ENCODE measurements at regions not wholly inside any gene's neighbourhood (a gene's known extent, or its start where the extent isn't known, plus 50 kb on each side); places are given as distances from the start of the nearest gene placed in this dataset.

DNA sequence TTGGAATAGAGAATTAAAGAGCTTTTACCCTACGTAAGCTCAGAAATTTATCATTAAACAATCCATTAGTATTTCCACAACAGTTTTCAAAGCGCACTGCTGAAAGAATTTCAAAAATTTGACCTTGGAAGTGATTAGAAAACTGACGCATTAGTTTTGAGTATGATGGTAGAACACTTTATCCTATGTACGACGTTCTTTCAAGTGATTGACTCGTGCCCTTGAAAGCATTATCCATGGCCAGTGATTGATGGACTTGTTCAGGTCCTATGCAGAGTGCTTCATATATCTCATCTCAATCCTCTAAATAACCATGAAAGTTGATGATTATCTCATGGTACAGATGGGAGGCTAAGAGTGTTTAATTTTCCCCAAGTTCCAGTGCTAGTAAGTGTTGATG is 697.2 kb downstream of the USP25 start:
- TF ChIP-seq, protein P1, sequence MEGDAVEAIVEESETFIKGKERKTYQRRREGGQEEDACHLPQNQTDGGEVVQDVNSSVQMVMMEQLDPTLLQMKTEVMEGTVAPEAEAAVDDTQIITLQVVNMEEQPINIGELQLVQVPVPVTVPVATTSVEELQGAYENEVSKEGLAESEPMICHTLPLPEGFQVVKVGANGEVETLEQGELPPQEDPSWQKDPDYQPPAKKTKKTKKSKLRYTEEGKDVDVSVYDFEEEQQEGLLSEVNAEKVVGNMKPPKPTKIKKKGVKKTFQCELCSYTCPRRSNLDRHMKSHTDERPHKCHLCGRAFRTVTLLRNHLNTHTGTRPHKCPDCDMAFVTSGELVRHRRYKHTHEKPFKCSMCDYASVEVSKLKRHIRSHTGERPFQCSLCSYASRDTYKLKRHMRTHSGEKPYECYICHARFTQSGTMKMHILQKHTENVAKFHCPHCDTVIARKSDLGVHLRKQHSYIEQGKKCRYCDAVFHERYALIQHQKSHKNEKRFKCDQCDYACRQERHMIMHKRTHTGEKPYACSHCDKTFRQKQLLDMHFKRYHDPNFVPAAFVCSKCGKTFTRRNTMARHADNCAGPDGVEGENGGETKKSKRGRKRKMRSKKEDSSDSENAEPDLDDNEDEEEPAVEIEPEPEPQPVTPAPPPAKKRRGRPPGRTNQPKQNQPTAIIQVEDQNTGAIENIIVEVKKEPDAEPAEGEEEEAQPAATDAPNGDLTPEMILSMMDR (IDR thresholded peaks at IDR 0.05; ENCODE audit: insufficient read depth, low read depth, low read length, missing control alignments) = no peak
- no peak for DNase-seq (ENCODE audit: low read depth)
- H3K4me3 ChIP-seq (ENCODE audit: low read depth, low read length) = no peak overlapping the region

DNA sequence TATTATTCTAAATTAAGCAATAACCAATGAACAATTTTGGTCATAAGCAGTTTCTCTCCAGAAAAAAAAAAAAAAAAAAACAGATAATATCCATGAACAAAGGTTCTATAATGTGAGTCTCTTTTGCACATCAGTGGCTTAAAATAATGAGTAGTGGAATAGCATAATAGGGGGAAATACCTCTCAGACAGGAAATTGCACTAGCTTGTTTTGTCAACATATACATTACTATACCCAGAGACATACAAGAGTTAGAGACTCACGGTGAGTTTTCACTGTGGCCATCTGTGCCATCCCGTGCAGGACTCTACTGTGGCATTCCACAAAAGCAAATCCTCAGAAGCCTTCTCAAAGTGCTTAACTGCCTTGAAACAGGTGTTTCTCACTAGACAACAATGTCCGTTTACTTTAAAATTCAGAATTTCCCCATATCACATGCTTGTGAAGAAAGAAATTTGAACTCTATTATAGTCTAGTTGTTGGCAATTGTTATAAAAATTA is 697.9 kb downstream of the USP25 start:
- DNase-seq (ENCODE audit: low read depth) = no peak
- H3K4me3 ChIP-seq (ENCODE audit: low read depth, low read length) = no peak overlapping the region
- TF ChIP-seq, protein P1 (IDR thresholded peaks at IDR 0.05; ENCODE audit: insufficient read depth, low read depth, low read length, missing control alignments) = no peak

DNA sequence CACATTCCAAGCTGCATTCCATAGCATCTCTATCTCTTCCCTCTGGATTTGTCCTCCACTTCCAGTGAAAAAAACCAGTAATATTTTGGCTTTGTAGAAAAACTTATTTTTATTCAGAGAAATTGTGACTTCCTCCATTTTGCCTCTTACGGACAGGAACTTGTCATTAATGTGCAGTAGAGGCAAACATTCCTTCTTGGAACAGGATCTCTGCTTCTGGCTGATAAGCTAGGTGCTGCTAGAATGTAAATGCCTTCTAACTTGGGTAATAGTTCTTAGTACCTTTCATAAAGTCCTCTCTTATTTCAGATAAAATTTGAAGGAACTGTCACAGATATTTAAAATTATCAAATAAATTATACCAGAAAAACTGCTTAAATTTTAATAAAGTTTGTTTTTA is 707.8 kb downstream of the USP25 start:
- H3K4me3 ChIP-seq (ENCODE audit: low read depth, low read length) = no peak overlapping the region
- DNase-seq (ENCODE audit: low read depth) = no peak
- TF ChIP-seq, protein P1 (IDR thresholded peaks at IDR 0.05; ENCODE audit: insufficient read depth, low read depth, low read length, missing control alignments) = no peak

DNA sequence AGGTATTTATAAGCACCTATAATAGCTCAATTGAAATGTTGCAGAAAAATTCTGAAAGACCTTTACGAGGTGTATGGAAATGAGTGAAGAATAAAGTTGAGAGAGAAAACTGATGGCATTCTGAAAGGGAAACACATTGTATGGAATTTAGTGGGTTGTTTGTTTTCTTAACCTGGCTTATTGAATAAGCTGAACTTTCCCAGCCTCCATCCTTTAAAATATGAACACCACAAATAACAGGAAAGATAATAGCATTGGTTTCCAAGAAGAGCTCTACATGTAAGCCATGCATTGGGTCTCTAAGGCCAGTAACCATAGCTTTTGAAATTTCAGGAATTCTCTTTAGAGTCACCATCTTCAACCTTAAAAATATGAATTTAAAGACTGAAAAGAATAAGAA is 709.0 kb downstream of the USP25 start:
- H3K4me3 ChIP-seq (ENCODE audit: low read depth, low read length) = no peak overlapping the region
- no peak for DNase-seq (ENCODE audit: low read depth)
- TF ChIP-seq, protein P1 (IDR thresholded peaks at IDR 0.05; ENCODE audit: insufficient read depth, low read depth, low read length, missing control alignments) = no peak

DNA sequence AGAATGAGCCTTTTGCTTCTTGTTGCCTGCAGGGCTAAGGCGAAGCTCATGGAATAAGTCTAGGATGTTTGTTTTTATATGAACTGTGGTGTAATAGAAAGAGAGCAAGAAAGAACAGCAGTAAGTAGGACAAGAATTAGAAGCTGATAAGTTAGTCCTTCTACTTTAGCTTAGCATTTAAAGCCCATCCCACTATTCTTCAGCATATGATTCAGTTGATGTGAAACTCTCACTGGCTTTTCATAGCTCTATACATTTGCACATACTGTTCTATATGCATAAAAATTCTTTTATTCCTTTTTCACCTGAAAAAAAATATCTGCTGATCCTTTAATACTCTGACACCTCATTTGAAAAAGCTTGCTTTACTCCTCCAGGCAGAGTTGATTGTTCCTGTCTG is 712.0 kb downstream of the USP25 start:
- H3K4me3 ChIP-seq (ENCODE audit: low read depth, low read length) = no peak overlapping the region
- TF ChIP-seq, protein P1 (IDR thresholded peaks at IDR 0.05; ENCODE audit: insufficient read depth, low read depth, low read length, missing control alignments) = no peak
- DNase-seq (ENCODE audit: low read depth) = no peak

DNA sequence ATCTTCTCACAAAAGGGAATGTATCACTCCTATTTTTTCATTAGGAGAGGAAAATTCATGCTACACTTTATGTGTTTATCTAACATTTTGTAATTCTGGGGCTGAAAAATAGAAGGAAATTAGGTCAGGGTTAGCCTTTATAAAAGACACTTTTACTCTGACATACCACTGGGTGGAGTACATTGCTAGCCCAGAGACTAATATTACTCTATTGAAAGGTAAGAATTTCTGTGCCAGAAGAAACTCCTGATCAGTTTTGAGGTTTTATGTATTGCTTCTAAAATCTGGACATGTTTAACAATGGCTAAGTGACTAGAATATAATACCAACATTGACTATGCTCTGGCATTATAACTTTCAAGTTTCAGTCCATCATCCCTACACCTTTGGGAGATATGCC is 724.6 kb downstream of the USP25 start:
- no peak for DNase-seq (ENCODE audit: low read depth)
- TF ChIP-seq, protein P1 (IDR thresholded peaks at IDR 0.05; ENCODE audit: insufficient read depth, low read depth, low read length, missing control alignments) = no peak
- no peak overlapping the region for H3K4me3 ChIP-seq (ENCODE audit: low read depth, low read length)

DNA sequence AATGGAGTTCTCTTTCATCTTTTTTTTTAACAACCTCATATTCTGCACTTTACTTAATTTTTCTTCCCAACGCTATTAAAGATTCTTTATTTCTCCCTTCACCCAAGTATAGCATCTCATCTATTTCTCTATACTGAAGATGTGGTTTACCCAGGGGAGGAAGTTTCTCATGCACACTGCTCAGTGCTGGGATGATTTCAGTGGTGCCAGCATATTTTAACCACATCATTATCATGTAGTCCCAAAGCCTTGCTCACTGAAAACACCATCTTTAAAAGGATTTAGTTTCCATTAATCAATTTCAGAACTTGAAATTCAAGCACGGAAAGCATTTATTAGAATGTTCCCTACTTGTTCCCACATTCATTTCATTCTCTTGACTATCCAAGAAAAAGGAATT is 725.7 kb downstream of the USP25 start:
- TF ChIP-seq, protein P1 (IDR thresholded peaks at IDR 0.05; ENCODE audit: insufficient read depth, low read depth, low read length, missing control alignments) = no peak
- DNase-seq (ENCODE audit: low read depth) = no peak
- no peak overlapping the region for H3K4me3 ChIP-seq (ENCODE audit: low read depth, low read length)
